ENCODE measurements at regions not wholly inside any gene's neighbourhood (a gene's known extent, or its start where the extent isn't known, plus 50 kb on each side); places are given as distances from the start of the nearest gene placed in this dataset.

- no peaks in the 10 kb centered on the region for H3K27me3 ChIP-seq (ENCODE audit: insufficient read depth, low read length)
- DNase-seq, result no peak
- H3K4me1 ChIP-seq (ENCODE audit: insufficient read depth, low read length), result peaks cover 7% of the 10 kb centered on the region; the same call in 1 of the 2 replicates
- WGBS (ENCODE audit: extremely low coverage, insufficient read length, low lambda C conversion rate), result no CpG with 5 or more reads among the region's 2 CpGs
- H3K79me2 ChIP-seq (ENCODE audit: insufficient read depth, low read length), result no peaks in the 10 kb centered on the region
- H2BK5ac ChIP-seq (ENCODE audit: insufficient read length, low read length), result no peak overlapping the region
- H3T11ph ChIP-seq (ENCODE audit: low read length), result no peak overlapping the region
- H3K4me2 ChIP-seq (ENCODE audit: insufficient read depth, insufficient read length, low read length), result no peak overlapping the region
- no peaks in the 10 kb centered on the region for H3K79me1 ChIP-seq (ENCODE audit: insufficient read depth, low read depth, low read length, poor library complexity, severe bottlenecking)
- Mint-ChIP-seq H3K4me3 (no peak overlapping the region), H3K36me3 (ENCODE audit: insufficient read depth in 1 of 3, low read depth in 3 of 3) (no peaks in the 10 kb centered on the region), H3K27ac (no peak overlapping the region), H3K4me1 (peaks cover 19 to 21% of the 10 kb centered on the region in 2 experiments), H3K27me3 (ENCODE audit: low read depth) (no peaks in the 10 kb centered on the region), H3K9me3 (no peaks in the 10 kb centered on the region)
- H3K56ac ChIP-seq (ENCODE audit: insufficient read length, low read depth, low read length), result no peak overlapping the region
- no peak for TF ChIP-seq CTCF (conservative IDR thresholded peaks at IDR 0.05)
- H4K8ac ChIP-seq (replicated peaks; ENCODE audit: insufficient read length, low read depth, low read length), result no peak overlapping the region
- no peak overlapping the region for H2BK20ac ChIP-seq (ENCODE audit: low read depth, low read length, poor library complexity, severe bottlenecking)
- no peak overlapping the region for H4K91ac ChIP-seq (ENCODE audit: insufficient read length, low read depth, low read length)
- no peaks in the 10 kb centered on the region for H3K23me2 ChIP-seq (ENCODE audit: insufficient read length, low read depth, low read length, poor library complexity, severe bottlenecking)
- no peak overlapping the region for H2AFZ ChIP-seq (ENCODE audit: low read length)
- no peak overlapping the region for H2BK12ac ChIP-seq (ENCODE audit: insufficient read length, low read depth, low read length)
- H4K20me1 ChIP-seq (ENCODE audit: control insufficient read depth, insufficient read depth, insufficient read length), result no peaks in the 10 kb centered on the region
- H4K5ac ChIP-seq (ENCODE audit: insufficient read length, low read depth, low read length), result no peak overlapping the region
- no peak overlapping the region for H2BK15ac ChIP-seq (ENCODE audit: low read depth, low read length)
- no peak overlapping the region for H3K18ac ChIP-seq (ENCODE audit: insufficient read length, low read depth, low read length)
- no peak overlapping the region for H3K14ac ChIP-seq (ENCODE audit: insufficient read depth, low read length)
- H2AK5ac ChIP-seq (ENCODE audit: insufficient read length, low read length), result no peak overlapping the region
- no peaks in the 10 kb centered on the region for H3K9me3 ChIP-seq (ENCODE audit: control insufficient read depth, low read depth, low read length)
- H3K4ac ChIP-seq (ENCODE audit: low read depth, low read length), result no peak overlapping the region
- no peak overlapping the region for H3K27ac ChIP-seq (ENCODE audit: insufficient read length, low read depth, low read length)
- no peak overlapping the region for H3K23ac ChIP-seq (ENCODE audit: insufficient read length, low read depth, low read length)
- no peak overlapping the region for H3K9ac ChIP-seq (ENCODE audit: extremely low read depth, insufficient read length, low read length)
- no peak overlapping the region for H2BK120ac ChIP-seq (ENCODE audit: low read depth, low read length, poor library complexity, severe bottlenecking)
These were observed 67.5 kb downstream of the CD2 start for GRCh38 chr1:116821763-116822162.

Data from H9 (cell line).